Panc1 (cell line): ENCODE measurements at regions not wholly inside any gene's neighbourhood (a gene's known extent, or its start where the extent isn't known, plus 50 kb on each side); places are given as distances from the start of the nearest gene placed in this dataset.

Experiments used
- CTCF ChIP-seq: fragments of 450-650 bp; IDR thresholded peaks from 2 replicates; pipeline ENCODE4 v1.5.1; 2017; ENCODE audit warnings: mild to moderate bottlenecking
- POLR2AphosphoS5 ChIP-seq: IDR thresholded peaks from 2 replicates; pipeline ENCODE4 v1.6.1; 2012; ENCODE audit warnings: mild to moderate bottlenecking, low read depth, low read length, moderate library complexity
- REST ChIP-seq, 2 experiments: IDR thresholded peaks; 2 replicates each; pipeline ENCODE4 v1.6.1; 2011 to 2012; ENCODE audit warnings: low read depth in 2 of 2, control low read depth in 1 of 2, low read length in 1 of 2, mild to moderate bottlenecking in 1 of 2, moderate library complexity in 1 of 2; ENCODE audit not compliant: insufficient read depth in 1 of 2
- SIN3A ChIP-seq: IDR thresholded peaks from 2 replicates; pipeline ENCODE4 v1.6.1; 2012; ENCODE audit warnings: low read depth, mild to moderate bottlenecking, low read length, moderate library complexity, borderline replicate concordance; ENCODE audit not compliant: insufficient read depth
- TCF7L2 ChIP-seq: IDR thresholded peaks from 2 replicates; pipeline ENCODE4 v1.6.1; 2011; ENCODE audit warnings: mild to moderate bottlenecking, low read depth, low read length, inconsistent platforms

GRCh38 chr3:70874196-70874595 lies 561.8 kb upstream of the MDFIC2 start:
- TF ChIP-seq CTCF (no peak), TCF7L2 (no peak), SIN3A (no peak), REST (IDR thresholded peaks at IDR 0.05; ENCODE audit: insufficient read depth in 1 of 2, low read depth in 2 of 2, low read length in 1 of 2) (no peak), POLR2AphosphoS5 (no peak)
